K562 (cell line): ENCODE measurements at regions not wholly inside any gene's neighbourhood (a gene's known extent, or its start where the extent isn't known, plus 50 kb on each side); places are given as distances from the start of the nearest gene placed in this dataset.

Source experiments
- ATAC-seq: fragments of 200-7000 bp; cut with Tn5 transposase; 3 replicates; pipeline ENCODE4 v1.9.1; 2020; ENCODE audit warnings: moderate library complexity
- BruUV-seq: library from RNA; stranded (reverse); fragments of 400-500 nt; replicated peaks from 2 replicates; lab custom pipeline; 2021; lab: Mats Ljungman, UMichigan
- CTCF ChIA-PET: fragments of 300-600 bp; formaldehyde crosslinking; extraction: SDS; loops from one replicate; lab custom pipeline; 2021; ENCODE audit warnings: low intra/inter-chr PET ratio; lab: Yijun Ruan, JAX
- POLR2A ChIA-PET: fragments of 300-600, 350-650 bp; sonication (Branson Sonifier 250); formaldehyde crosslinking; extraction: SDS; loops from one replicate; lab custom pipeline; 2021; ENCODE audit warnings: antibody characterized with exemption, inconsistent platforms; lab: Yijun Ruan, JAX
- DNase-seq, 4 experiments: peaks; one replicate each; pipeline versions ENCODE4 v3.0.0 to v3.0.0-alpha.2; 2011 to 2018; ENCODE audit warnings: low spot score in 3 of 4, mixed read lengths in 3 of 4; ENCODE audit errors: extremely low read depth in 1 of 4
- FAIRE-seq: peaks from 2 replicates; lab custom pipeline; 2011; peaks lifted over from hg19 to GRCh38; lab: Jason Lieb, UNC
- H2AFZ ChIP-seq: 2 replicates; pipeline ENCODE4 v1.6.0; 2011; ENCODE audit warnings: low read depth, low read length, control low read depth, inconsistent platforms
- H3K27ac ChIP-seq: fragments of 200-600 bp; 3 replicates; pipeline ENCODE4 v1.8.0; 2011; ENCODE audit warnings: low read depth, mild to moderate bottlenecking, control low read depth, inconsistent platforms, low read length, moderate library complexity, mixed read lengths; ENCODE audit errors: extremely low read depth
- H3K27me3 ChIP-seq, 2 experiments: fragments of 300-600 bp in 1 of 2; 2 replicates in 1 of 2; 3 replicates in 1 of 2; pipeline versions ENCODE4 v1.6.0 to v1.8.0; 2011; ENCODE audit warnings: inconsistent platforms in 2 of 2, low read length in 2 of 2, mild to moderate bottlenecking in 1 of 2, mixed read lengths in 1 of 2, moderate library complexity in 1 of 2; ENCODE audit not compliant: control insufficient read depth in 2 of 2, insufficient read depth in 2 of 2
- H3K36me3 ChIP-seq: fragments of 300-600 bp; 3 replicates; pipeline ENCODE4 v1.8.0; 2011; ENCODE audit warnings: mild to moderate bottlenecking, low read length, inconsistent platforms; ENCODE audit not compliant: control insufficient read depth, insufficient read depth
- H3K4me1 ChIP-seq, 2 experiments: fragments of 200-600 bp in 1 of 2; replicated peaks in 1 of 2; 2 replicates in 1 of 2; 3 replicates in 1 of 2; pipeline versions ENCODE4 v1.5.1 to v1.8.0; 2011; ENCODE audit warnings: inconsistent platforms in 2 of 2, low read length in 2 of 2, mild to moderate bottlenecking in 1 of 2, mixed read lengths in 1 of 2, moderate library complexity in 1 of 2; ENCODE audit not compliant: control insufficient read depth in 2 of 2, insufficient read depth in 2 of 2
- H3K4me2 ChIP-seq: 2 replicates; pipeline ENCODE4 v1.6.1; 2011; ENCODE audit warnings: low read length, control low read depth, inconsistent platforms, mixed read lengths; ENCODE audit not compliant: insufficient read depth
- H3K4me3 ChIP-seq: fragments of 200-600 bp; sonication (generic), shearing (Covaris generic); 2 replicates; pipeline ENCODE4 v1.5.1; 2016; ENCODE audit warnings: control low read depth, inconsistent platforms
- H3K79me2 ChIP-seq: fragments of 200-600 bp; 3 replicates; pipeline ENCODE4 v1.8.0; 2011; ENCODE audit warnings: low read length, inconsistent platforms; ENCODE audit not compliant: control insufficient read depth, insufficient read depth
- H3K9ac ChIP-seq, 2 experiments: 2 replicates each; pipeline versions ENCODE4 v1.6.0 to v1.6.1; 2011; ENCODE audit warnings: low read depth in 2 of 2, low read length in 2 of 2, control low read depth in 1 of 2, inconsistent platforms in 1 of 2, mild to moderate bottlenecking in 1 of 2, mixed read lengths in 1 of 2; ENCODE audit not compliant: insufficient read depth in 1 of 2
- H3K9me1 ChIP-seq: one replicate; pipeline ENCODE4 v1.6.0; 2011; ENCODE audit warnings: inconsistent platforms, mild to moderate bottlenecking, low read length, moderate library complexity; ENCODE audit not compliant: control insufficient read depth, insufficient read depth
- H3K9me3 ChIP-seq: replicated peaks from 2 replicates; pipeline ENCODE4 v1.5.1; 2011; ENCODE audit warnings: low read depth, low read length, inconsistent platforms; ENCODE audit not compliant: control insufficient read depth, insufficient read depth
- H4K20me1 ChIP-seq: replicated peaks from 2 replicates; pipeline ENCODE4 v1.6.1; 2011; ENCODE audit warnings: low read length, inconsistent platforms, mixed read lengths; ENCODE audit not compliant: control insufficient read depth, insufficient read depth
- JUN ChIP-seq, 2 experiments: sonication (generic) in 1 of 2; formaldehyde crosslinking in 1 of 2; IDR thresholded peaks; 2 replicates each; pipeline versions ENCODE4 v1.6.1 to v1.8.0; 2012 to 2022; ENCODE audit warnings: borderline replicate concordance in 2 of 2, mild to moderate bottlenecking in 2 of 2, improper control_type of control experiment in 1 of 2, low read depth in 1 of 2, low read length in 1 of 2, missing genetic modification reagents in 1 of 2
- KAT7 ChIP-seq: sonication (generic); formaldehyde crosslinking; IDR thresholded peaks from 2 replicates; pipeline ENCODE4 v1.8.0; 2022; ENCODE audit warnings: missing genetic modification reagents, mild to moderate bottlenecking, borderline replicate concordance
- NCOA1 ChIP-seq: fragments of 450-650 bp; IDR thresholded peaks from 2 replicates; pipeline ENCODE4 v1.6.1; 2016; ENCODE audit warnings: low read depth
- NFATC3 ChIP-seq: fragments of 450-650 bp; IDR thresholded peaks from 2 replicates; pipeline ENCODE4 v1.6.1; 2017; ENCODE audit warnings: mild to moderate bottlenecking
- NR2C2 ChIP-seq, 2 experiments: fragments of 200-800 bp in 1 of 2; sonication (Bioruptor generic) in 1 of 2; sonication (generic) in 1 of 2; formaldehyde crosslinking in 1 of 2; IDR thresholded peaks; 2 replicates each; pipeline versions ENCODE4 v1.6.1 to v1.8.0; 2016 to 2022; ENCODE audit warnings: mild to moderate bottlenecking in 1 of 2, missing compliant biosample characterization in 1 of 2, missing genetic modification characterization in 1 of 2, missing genetic modification reagents in 1 of 2
- RFX7 ChIP-seq: fragments of 250-450 bp; sonication (Bioruptor Pico); IDR thresholded peaks from 2 replicates; pipeline ENCODE4 v1.5.1; 2021; ENCODE audit warnings: mild to moderate bottlenecking
- RREB1 ChIP-seq: fragments of 250-450 bp; sonication (Bioruptor Pico); IDR thresholded peaks from 2 replicates; pipeline ENCODE4 v1.4.0; 2020
- TFE3 ChIP-seq: fragments of 450-650 bp; formaldehyde crosslinking; IDR thresholded peaks from 2 replicates; pipeline ENCODE4 v1.4.0; 2020; ENCODE audit warnings: mild to moderate bottlenecking, mixed read lengths
- ZNF511 ChIP-seq: sonication (generic); formaldehyde crosslinking; IDR thresholded peaks from 2 replicates; pipeline ENCODE4 v1.8.0; 2022; ENCODE audit warnings: mild to moderate bottlenecking, missing genetic modification reagents
- ZNF668 ChIP-seq: fragments of 250-450 bp; sonication (Bioruptor Pico); IDR thresholded peaks from 2 replicates; pipeline ENCODE4 v1.8.0; 2022; ENCODE audit warnings: mild to moderate bottlenecking, inconsistent platforms
- WGBS: fragments of 100-300 bp; shearing (Covaris generic); methylation state at CpG from one replicate; pipeline ENCODE4 v1.1.6; 2016; ENCODE audit warnings: low coverage, mixed read lengths; ENCODE audit not compliant: insufficient coverage; ENCODE audit errors: missing lambda C conversion rate; 5-methylcytosine and 5-hydroxymethylcytosine counted together
- in situ Hi-C: fragments of 300-500 bp; cut with MboI; formaldehyde crosslinking; loops from 4 replicates; pipeline ENCODE4 v1.15.0; 2018; ENCODE audit warnings: inconsistent platforms, mixed read lengths
- intact Hi-C: fragments of 100-400 bp; cut with micrococcal nuclease; formaldehyde crosslinking; loops from 2 replicates; pipeline ENCODE4 v1.14.2; 2022

GRCh38 chr15:62691008-62691407 lies 351.5 kb upstream of the TPM1 start:
- CTCF ChIA-PET, result no interaction called here
- TF ChIP-seq KAT7, result no peak
- no peak for TF ChIP-seq RFX7 (CRISPR knock-in tag)
- no peak for TF ChIP-seq NFATC3
- no peak for TF ChIP-seq NR2C2 (CRISPR knock-in tag; IDR thresholded peaks at IDR 0.05)
- no peak for TF ChIP-seq NR2C2 (tag; IDR thresholded peaks at IDR 0.05)
- no peak for TF ChIP-seq ZNF511
- no peak for TF ChIP-seq JUN (IDR thresholded peaks at IDR 0.05; ENCODE audit: borderline replicate concordance, low read depth, low read length)
- no peak for TF ChIP-seq JUN (CRISPR knock-in tag; IDR thresholded peaks at IDR 0.05; ENCODE audit: borderline replicate concordance)
- TF ChIP-seq NCOA1, result no peak
- TF ChIP-seq ZNF668 (CRISPR knock-in tag), result no peak
- no peak for TF ChIP-seq TFE3 (CRISPR knock-in tag)
- TF ChIP-seq RREB1 (CRISPR knock-in tag), result no peak

More at GRCh38 chr15:62691008-62691407, 351.5 kb upstream of the TPM1 start:
- no peaks in the 10 kb centered on the region for H4K20me1 ChIP-seq
- H3K9ac ChIP-seq, result no peak overlapping the region
- H3K4me3 ChIP-seq, result no peak overlapping the region
- H3K9me1 ChIP-seq, result no peaks in the 10 kb centered on the region
- in situ Hi-C loops, result no loop called here
- H3K9me3 ChIP-seq, result no peaks in the 10 kb centered on the region
- WGBS, result 0% methylated on average over 1 of the region's 2 CpGs
- H3K4me1 ChIP-seq, result no peaks in the 10 kb centered on the region
- POLR2A ChIA-PET, result no interaction called here
- H3K36me3 ChIP-seq, result no peaks in the 10 kb centered on the region
- FAIRE-seq (no peak), ATAC-seq (no peak), DNase-seq (no peak)
- H3K27ac ChIP-seq, result no peak overlapping the region
- no peak overlapping the region for H3K4me2 ChIP-seq
- H2AFZ ChIP-seq, result no peak overlapping the region
- intact Hi-C loops, result no loop called here
- H3K79me2 ChIP-seq, result no peaks in the 10 kb centered on the region
- peaks cover 0 to 10% of the 10 kb centered on the region in 2 experiments; a peak in 2 of 5 replicates for H3K27me3 ChIP-seq
- BruUV-seq, result no TSS peak
